Panc1 (cell line): ENCODE measurements at regions not wholly inside any gene's neighbourhood (a gene's known extent, or its start where the extent isn't known, plus 50 kb on each side); places are given as distances from the start of the nearest gene placed in this dataset.

Experiments used
- CTCF ChIP-seq: fragments of 450-650 bp; IDR thresholded peaks from 2 replicates; pipeline ENCODE4 v1.5.1; 2017; ENCODE audit warnings: mild to moderate bottlenecking
- POLR2AphosphoS5 ChIP-seq: IDR thresholded peaks from 2 replicates; pipeline ENCODE4 v1.6.1; 2012; ENCODE audit warnings: mild to moderate bottlenecking, low read depth, low read length, moderate library complexity
- REST ChIP-seq, 2 experiments: IDR thresholded peaks; 2 replicates each; pipeline ENCODE4 v1.6.1; 2011 to 2012; ENCODE audit warnings: low read depth in 2 of 2, control low read depth in 1 of 2, low read length in 1 of 2, mild to moderate bottlenecking in 1 of 2, moderate library complexity in 1 of 2; ENCODE audit not compliant: insufficient read depth in 1 of 2
- TCF7L2 ChIP-seq: IDR thresholded peaks from 2 replicates; pipeline ENCODE4 v1.6.1; 2011; ENCODE audit warnings: mild to moderate bottlenecking, low read depth, low read length, inconsistent platforms

GRCh38 chr12:93302331-93303229, 75.1 kb upstream of the NUDT4 start:
- TF ChIP-seq CTCF: no peak
- no peak for TF ChIP-seq REST (IDR thresholded peaks at IDR 0.05; ENCODE audit: insufficient read depth in 1 of 2, low read depth in 2 of 2, low read length in 1 of 2)
- TF ChIP-seq TCF7L2: no peak
- TF ChIP-seq POLR2AphosphoS5: no peak
